A549 (cell line): ENCODE measurements at regions not wholly inside any gene's neighbourhood (a gene's known extent, or its start where the extent isn't known, plus 50 kb on each side); places are given as distances from the start of the nearest gene placed in this dataset.
"Not testable (repeated sequence)": the region's sequence is repeated elsewhere in the genome, so short reads cannot be mapped to it uniquely, and the experiment has no call there.

ENCODE experiments used
- BHLHE40 ChIP-seq: IDR thresholded peaks from 2 replicates; pipeline ENCODE4 v1.6.1; 2012; ENCODE audit warnings: low read depth, low read length, inconsistent platforms
- CHD4 ChIP-seq: fragments of 200-600 bp; sonication (generic); IDR thresholded peaks from 2 replicates; pipeline ENCODE4 v1.6.1; 2016; ENCODE audit warnings: antibody characterized with exemption, mild to moderate bottlenecking, borderline replicate concordance
- CTCF ChIP-seq: fragments of >200 bp; sonication (Bioruptor Twin); formaldehyde crosslinking; IDR thresholded peaks from 3 replicates; pipeline ENCODE4 v1.5.1; 2016
- EP300 ChIP-seq, 2 experiments: fragments of >200 bp; sonication (Bioruptor Twin); formaldehyde crosslinking; IDR thresholded peaks; 2 replicates in 1 of 2; 3 replicates in 1 of 2; pipeline ENCODE4 v1.6.1; 2016 to 2017
- FOSL2 ChIP-seq, 2 experiments: fragments of 450-650 bp in 1 of 2; fragments of >200 bp in 1 of 2; sonication (Bioruptor Twin) in 1 of 2; formaldehyde crosslinking; IDR thresholded peaks; 2 replicates each; pipeline versions ENCODE4 v1.5.0 to v1.6.1; 2016 to 2020; ENCODE audit warnings: mild to moderate bottlenecking in 1 of 2, moderate library complexity in 1 of 2
- GATA3 ChIP-seq: IDR thresholded peaks from 2 replicates; pipeline ENCODE4 v1.6.1; 2012; ENCODE audit warnings: borderline replicate concordance
- MYC ChIP-seq: IDR thresholded peaks from 2 replicates; pipeline ENCODE4 v1.6.1; 2012; ENCODE audit warnings: mild to moderate bottlenecking, inconsistent platforms, low read length, improper control_type of control experiment, borderline replicate concordance
- PHF8 ChIP-seq: fragments of 200-600 bp; sonication (generic); IDR thresholded peaks from 2 replicates; pipeline ENCODE4 v1.6.1; 2016; ENCODE audit warnings: low read depth, mild to moderate bottlenecking, antibody characterized with exemption, moderate library complexity, borderline replicate concordance
- POLR2A ChIP-seq: IDR thresholded peaks from 2 replicates; pipeline ENCODE4 v1.6.1; 2012; ENCODE audit warnings: mild to moderate bottlenecking, low read length
- RAD21 ChIP-seq, 2 experiments: fragments of >200 bp in 1 of 2; sonication (Bioruptor Twin) in 1 of 2; formaldehyde crosslinking in 1 of 2; IDR thresholded peaks in 1 of 2; conservative IDR thresholded peaks in 1 of 2; 2 replicates in 1 of 2; 3 replicates in 1 of 2; pipeline ENCODE4 v1.6.1; 2012 to 2018; ENCODE audit warnings: inconsistent platforms in 1 of 2
- ZC3H11A ChIP-seq: fragments of 450-650 bp; IDR thresholded peaks from 2 replicates; pipeline ENCODE4 v1.6.1; 2014; ENCODE audit warnings: antibody characterized with exemption, mild to moderate bottlenecking

- not testable (repeated sequence) for TF ChIP-seq POLR2A; CTCF; GATA3; BHLHE40; PHF8; CHD4; MYC; RAD21 (conservative IDR thresholded peaks at IDR 0.05 in 1 of 2, IDR thresholded peaks at IDR 0.05 in 1 of 2); ZC3H11A; EP300 (IDR thresholded peaks at IDR 0.05); FOSL2 (IDR thresholded peaks at IDR 0.05); FOSL2 (CRISPR knock-in tag; IDR thresholded peaks at IDR 0.05)
Measured at GRCh38 chr1:243053048-243053447, 202.0 kb downstream of the CEP170 start.
